GM12891 (cell line): ENCODE measurements at regions not wholly inside any gene's neighbourhood (a gene's known extent, or its start where the extent isn't known, plus 50 kb on each side); places are given as distances from the start of the nearest gene placed in this dataset.

ENCODE experiments used
- POLR2A ChIP-seq: IDR thresholded peaks from 2 replicates; pipeline ENCODE4 v1.6.1; 2011; ENCODE audit warnings: low read depth, low read length, control low read depth
- POLR2AphosphoS5 ChIP-seq: IDR thresholded peaks from 2 replicates; pipeline ENCODE4 v1.6.1; 2011; ENCODE audit warnings: low read depth, low read length, control low read depth
- SPI1 ChIP-seq: IDR thresholded peaks from 2 replicates; pipeline ENCODE4 v1.6.1; 2011; ENCODE audit warnings: low read depth, low read length, control low read depth
- TAF1 ChIP-seq: IDR thresholded peaks from 2 replicates; pipeline ENCODE4 v1.6.1; 2011; ENCODE audit warnings: low read depth, low read length, control low read depth

GRCh38 chr5:109921735-109922380, 232.1 kb downstream of the MAN2A1 start:
- TF ChIP-seq POLR2A (no peak), POLR2AphosphoS5 (no peak), SPI1 (no peak), TAF1 (no peak)
